Muscle of arm (tissue), 1 donor: ENCODE measurements at regions not wholly inside any gene's neighbourhood (a gene's known extent, or its start where the extent isn't known, plus 50 kb on each side); places are given as distances from the start of the nearest gene placed in this dataset.
A peak's percentile ranks its signal among the peaks of the same experiment; 100 is the strongest.

ENCODE experiments used
- DNase-seq: peaks from one replicate; pipeline ENCODE4 v3.0.0-alpha.2; 2013

DNA sequence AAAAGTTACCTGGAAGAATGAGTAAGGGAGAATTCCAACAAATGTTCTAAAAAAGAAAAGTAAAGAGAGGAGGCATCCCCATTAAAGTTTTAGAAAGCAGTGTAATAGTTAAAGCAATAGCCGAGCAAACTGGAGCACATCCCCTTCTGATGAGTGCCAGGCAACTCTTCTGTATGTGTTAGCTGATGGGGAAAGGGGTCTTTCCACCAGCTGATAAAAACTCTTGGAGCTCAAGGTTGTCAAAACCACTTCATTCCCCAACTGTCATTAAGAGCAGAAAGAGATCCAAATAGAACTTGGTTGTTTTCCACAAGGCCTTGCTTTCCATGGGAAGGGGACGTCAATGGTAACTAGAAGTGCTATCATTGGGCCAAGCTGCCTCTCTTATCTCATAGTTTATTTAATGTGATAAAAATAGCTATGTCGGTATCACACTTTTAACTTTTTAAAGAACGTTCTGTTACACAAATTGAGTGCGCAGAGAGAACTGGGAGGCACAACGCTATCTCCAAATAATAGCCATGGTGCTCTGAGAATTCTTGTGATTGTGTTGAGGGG lies 116.9 kb downstream of the POLR2M start:
- no peak for DNase-seq

DNA sequence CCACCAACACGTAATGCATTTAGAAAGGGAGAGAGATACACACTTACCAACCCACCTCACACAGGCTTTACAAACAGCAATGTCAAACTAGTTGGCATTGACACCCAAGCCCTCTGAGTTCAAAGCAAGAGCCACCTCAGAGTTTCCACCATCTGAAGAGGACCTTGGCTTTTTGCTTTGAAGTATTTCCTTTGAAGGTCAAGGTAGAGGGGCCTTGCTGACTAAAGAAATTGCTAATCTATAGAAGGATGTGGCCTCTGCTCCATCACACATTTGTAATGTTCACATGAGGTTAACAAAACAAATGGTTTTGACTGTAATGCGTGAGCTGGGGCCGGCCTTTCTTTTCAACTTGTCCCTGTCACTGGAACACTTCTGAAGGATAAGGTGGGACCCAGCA lies 117.7 kb downstream of the POLR2M start:
- DNase-seq: no peak

DNA sequence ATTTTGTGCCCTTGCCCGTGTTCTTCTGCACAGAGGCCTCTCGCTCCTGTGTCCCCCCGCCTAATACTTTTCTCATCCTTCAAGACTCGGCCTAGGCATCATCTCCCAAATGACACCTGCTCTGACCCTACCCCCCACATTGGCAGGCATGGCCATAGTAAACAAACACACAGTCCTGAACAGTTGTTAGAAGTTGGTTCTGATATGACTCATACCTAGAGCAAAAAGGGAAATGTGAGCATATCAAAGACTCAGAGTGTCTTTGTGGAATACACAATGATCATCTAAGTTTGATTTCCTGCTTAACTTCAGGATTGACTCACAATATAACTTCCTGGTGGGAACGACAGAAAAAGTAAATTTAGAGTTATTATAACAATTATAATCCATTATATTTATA lies 120.5 kb downstream of the POLR2M start:
- no peak for DNase-seq

DNA sequence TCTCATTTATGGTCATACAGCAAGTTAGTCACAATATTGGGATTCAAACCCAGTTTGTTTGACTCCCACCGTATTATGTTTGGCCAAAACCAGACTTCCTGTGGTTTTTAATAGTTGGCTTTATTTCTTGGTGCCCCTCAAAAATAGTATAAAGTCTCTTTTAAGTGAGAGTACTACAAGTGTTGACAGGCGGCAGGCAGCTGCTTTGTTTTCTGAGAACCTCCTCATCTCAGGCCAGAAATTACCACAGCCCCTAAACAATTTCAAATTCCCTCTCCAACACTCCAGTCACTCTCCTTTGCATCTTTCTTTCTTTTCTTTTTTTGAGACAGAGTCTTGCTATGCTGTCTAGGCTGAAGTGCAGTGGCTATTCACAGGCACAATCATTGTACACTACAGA lies 121.5 kb downstream of the POLR2M start:
- no peak for DNase-seq

DNA sequence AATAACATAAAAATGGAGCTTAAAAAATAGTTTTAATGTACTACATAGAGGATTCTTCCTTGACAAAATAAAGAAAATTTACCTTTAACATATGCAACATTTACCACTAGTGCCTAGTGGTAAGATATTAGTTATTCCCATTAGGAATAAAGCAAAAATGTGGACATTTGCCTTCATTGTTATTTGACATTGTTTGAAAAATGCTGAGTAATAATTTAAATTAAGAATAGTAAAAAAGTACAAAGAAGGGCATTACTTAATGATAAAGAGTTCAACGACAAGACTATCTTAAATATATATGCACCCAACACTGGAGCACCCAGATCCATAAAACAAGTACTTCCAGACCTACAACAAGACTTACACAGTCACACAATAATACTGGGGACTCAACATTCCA lies 125.7 kb downstream of the POLR2M start:
- no peak for DNase-seq

DNA sequence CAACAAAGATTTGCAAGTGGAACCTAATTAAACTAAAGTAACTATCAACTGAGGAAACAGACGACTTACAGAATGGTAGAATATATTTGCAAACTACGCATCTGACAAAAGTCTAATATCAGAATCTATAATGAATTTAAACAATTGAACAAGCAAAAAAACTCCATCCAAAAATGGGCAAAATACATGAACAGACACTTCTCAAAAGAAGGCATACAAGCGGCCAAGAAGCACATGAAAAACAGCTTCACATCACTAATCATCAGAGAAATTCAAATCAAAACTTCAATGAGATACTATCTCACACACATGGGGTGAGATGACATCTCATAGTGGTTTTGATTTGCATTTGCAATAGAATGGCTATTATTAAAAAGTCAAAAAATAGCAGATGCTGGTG lies 128.6 kb downstream of the POLR2M start:
- DNase-seq: no peak

DNA sequence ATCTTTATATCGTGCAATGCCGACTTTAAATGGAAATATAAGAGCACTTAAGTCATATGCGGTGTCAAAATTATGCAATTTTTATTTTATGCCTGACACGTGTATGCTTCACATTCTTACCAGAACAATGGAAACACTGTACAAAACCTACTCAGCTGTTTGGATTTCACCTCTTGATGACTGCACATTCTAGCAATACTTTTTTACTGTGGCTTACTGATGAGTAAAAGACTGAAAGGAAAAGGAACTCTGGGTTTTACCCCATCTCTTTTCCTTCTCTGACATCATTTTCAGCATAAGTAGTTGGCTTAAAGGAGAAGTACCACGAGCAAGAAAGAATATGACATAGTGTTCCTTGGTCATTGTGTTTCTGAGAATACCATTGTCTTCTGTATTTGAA lies 142.8 kb downstream of the POLR2M start:
- DNase-seq: no peak

DNA sequence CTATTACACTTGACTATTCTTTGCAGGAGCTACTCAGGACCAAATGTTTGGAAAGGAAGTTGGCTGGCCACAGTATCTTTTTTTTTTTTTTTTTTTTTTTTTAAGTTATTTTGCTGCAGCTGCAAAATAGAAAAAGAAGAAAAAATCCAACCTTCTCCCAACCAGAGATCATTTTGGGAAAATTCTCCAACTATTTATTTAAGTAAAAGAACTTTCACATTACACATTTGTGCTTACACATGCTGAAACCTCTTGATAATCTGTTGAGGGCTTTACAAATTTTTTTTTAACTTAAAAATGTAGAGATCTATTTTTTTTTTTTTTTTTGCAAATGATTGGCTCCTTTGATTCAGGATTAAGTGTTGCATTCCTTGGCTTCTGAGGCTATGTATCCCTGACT lies 148.0 kb downstream of the POLR2M start:
- peak; percentile 38 for DNase-seq

DNA sequence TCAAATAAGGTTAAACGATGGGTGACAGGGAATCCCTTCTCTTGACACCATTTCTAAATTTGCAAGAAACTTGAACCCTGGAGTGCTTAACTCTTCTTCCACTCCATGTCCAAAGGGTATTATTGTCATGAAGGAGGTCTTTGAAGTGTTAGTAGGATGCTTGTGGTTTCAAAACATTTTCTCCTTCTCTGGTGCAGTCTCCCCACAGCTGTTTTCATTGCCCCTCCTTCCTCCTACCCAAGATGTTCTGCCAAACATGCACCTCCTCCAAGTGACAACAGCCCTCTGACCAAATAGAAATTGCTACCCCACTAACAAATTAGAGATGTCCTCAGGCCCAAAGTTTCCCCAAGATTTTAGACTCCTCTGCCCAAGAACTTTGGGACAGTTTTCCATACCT lies 151.4 kb downstream of the POLR2M start:
- DNase-seq: no peak

DNA sequence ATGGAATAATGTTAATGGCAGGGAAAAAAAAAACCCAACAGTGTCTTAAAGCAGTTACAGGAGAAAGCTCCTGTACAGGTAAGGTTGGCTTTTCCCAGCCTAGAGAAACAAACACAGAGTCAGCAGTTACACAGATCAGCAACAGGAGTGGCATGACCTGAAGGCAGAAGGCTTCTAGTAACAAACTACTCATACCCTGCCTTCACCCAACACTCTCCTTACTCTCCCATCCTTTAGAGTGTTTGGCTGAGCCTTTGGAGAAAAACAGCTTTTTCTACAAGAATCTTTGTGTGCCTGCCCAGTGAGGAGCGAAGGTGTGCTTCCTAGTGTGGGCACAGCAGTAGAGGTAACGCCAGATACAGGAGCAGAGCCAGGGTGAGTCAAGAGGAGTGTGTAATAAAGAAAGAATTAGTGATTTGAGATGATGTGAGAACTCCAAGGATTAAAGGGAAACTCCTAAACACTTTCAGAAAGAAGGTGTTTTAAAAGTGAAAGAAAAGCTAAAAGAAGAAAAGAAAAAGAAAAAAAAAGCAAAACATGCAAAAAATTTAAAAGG lies 152.7 kb downstream of the POLR2M start:
- no peak for DNase-seq

DNA sequence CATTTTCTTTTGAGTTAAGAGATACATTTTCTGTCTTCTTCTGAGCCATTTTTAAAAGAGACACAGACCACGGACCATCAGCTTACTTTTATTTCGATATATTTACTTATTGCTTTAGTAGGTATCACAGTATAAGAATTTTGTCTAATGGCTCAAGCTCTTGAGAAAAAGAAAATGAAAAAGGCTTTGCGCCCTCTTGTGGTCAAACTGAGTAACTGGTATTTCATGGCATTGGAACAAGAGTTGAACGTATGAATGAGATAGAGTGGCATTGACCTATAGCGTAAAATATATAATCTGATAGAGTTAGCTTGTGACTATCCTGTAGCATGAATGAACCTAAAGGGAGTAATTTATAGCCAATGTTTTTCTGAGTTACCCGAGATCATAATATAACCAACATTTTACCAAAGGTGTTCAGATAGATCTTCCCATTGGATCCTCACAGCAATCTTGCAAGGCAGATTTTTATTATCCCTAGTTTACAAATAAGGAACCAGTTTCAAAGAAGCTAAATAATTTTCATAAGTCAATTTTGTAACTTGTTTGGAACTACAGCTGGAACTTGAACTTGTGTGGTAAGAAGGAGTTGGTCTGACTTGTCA lies 154.6 kb downstream of the POLR2M start:
- DNase-seq: peak; percentile 65

DNA sequence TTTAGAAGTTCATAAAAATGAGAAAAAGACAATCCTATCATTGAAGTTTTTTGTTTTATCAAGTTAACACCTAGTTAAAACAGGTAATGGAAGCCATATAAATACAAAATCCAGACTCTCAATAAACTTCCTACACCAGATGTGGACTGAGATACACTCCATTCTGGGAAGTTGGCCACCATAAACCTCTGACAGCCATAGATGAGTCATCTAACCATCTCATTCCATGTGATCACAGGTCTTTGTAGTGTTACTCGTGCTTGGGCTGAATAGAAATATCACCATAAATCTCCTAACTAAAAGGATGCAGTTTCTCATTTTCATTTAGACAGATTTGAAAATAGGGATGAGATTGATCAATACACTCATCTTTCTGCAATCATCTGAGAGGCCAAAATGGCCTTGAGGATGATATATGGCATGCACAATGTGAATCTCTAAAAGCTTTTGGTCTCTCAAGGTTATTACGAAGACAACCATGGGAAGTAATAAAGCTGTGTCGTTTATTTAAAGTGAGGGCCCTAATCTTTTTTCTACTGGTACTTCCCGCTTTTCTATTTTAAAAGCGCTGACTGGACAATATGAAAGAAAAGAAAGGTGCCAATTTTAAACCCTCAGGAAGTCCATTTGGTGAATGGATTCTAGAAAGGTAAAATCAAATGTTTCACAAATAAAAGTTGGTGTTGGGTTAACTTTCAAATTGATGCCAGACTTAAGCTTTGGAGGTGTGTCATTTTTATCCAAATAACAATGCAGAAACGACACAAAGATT lies 155.5 kb downstream of the POLR2M start:
- no peak for DNase-seq

DNA sequence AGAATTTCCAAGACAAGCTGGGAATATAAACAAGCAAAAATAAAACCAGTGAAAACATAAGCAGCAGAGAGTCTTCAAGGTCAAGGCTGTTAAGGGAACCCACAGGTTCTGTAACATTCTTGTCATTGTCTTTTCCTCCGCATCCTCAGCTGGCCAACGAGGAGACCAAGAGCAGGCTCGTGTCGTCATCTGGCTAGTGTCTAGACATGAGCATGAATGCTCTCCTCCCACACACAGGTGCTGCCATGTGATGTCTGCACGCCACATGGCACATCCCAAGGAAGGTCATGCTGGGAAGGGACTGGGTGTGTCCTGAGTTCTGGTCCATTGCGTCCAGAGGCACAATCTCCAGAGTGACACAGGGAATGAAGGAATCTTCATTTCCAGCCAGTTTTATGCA lies 156.2 kb downstream of the POLR2M start:
- no peak for DNase-seq

DNA sequence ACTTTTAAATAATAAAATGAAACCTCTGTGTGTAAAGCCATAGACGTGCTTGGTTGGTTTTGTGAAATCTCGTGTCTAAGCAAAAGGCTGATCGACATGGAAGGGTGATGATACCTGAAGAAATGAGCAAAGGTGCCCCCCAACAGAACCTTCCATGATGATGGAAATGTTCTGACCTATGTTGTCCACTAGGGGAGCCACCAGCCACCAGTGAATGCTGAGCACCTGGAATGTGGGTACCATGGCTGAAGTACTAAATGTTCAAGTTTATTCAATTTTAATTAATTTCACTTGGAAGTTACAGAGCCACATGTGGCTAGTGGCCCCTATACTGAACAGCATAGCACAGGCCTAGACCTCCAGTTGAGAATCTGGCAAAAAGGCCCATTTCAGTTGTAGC lies 158.8 kb downstream of the POLR2M start:
- no peak for DNase-seq

DNA sequence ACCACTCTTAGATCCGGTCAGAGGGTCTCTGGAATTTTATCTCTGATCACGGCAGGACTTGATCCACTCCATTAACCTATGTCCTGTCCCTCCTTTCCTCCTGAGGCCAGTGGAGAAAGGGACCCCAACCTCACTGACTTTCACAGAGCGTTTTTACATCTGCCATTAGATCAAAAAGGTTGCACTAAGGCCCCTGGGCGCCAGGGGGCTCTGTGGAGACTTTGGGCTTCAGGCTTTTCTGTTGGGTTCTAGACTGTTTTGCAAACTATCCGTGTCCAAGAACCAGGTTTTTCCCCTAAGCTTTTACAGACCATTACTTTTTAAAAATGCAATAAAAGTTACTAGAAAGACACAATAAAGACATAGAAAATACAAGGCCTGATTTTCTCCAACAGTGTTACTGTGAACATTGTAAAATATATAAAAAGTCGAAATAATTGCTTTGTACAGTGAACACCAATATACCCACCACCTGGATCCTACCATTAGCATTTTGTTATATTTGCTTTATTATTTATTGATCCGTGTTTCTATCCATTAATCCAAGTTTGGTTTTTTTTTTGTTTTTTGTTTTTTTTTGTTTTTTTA lies 159.7 kb downstream of the POLR2M start:
- DNase-seq: no peak

DNA sequence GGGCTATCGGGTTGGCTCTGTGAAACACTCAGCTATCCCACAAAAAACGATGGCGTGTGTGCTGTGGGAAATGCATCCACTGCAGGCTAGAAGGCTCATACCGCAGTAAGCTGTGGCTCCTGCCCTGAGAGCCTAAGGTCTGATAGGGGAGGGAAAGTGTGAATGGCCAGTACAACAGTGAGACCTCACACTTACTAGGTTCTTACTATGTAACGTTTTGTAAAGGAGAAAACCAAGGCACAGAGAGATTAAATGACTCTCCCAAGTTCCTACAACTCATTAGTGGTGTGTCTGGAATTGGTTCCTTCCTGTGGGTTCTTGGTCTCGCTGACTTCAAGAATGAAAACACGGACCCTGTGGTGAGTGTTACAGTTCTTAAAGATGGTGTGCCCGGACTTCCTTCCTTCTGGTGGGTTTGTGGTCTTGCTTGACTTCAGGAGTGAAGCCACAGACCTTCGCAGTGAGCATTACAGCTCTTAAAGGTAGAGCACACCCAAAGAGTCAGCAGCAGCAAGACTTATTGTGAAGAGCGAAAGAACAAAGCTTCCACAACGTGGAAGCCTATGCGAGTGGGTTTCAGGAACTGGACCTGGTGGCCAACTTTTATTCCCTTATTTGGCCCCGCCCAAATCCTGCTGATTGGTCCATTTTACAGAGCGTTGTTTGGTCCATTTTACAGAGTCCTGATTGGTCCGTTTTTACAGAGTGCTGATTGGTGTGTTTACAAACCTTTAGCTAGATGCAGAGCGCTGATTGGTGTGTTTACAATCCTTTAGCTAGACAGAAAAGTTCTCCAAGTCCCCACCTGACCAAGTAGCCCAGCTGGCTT lies 161.7 kb downstream of the POLR2M start:
- no peak for DNase-seq

DNA sequence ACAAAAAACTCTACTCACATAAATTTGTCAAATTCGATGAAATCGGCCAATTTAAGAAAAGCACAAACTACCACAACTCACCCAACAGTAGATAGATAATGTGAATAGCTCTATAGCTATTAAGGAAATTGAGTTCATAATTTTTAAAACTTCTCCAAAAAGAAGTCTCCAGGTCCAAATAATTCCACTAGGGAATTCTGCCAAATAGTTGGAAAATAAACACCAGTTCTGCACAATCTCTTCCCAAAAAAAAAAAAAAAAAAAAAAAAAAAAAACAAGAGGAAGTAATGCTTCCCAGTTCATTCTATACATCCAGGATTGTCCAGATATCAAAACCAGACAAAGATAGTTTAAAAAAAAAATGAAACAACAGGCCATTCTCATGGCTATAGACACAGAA lies 164.2 kb downstream of the POLR2M start:
- DNase-seq: no peak

DNA sequence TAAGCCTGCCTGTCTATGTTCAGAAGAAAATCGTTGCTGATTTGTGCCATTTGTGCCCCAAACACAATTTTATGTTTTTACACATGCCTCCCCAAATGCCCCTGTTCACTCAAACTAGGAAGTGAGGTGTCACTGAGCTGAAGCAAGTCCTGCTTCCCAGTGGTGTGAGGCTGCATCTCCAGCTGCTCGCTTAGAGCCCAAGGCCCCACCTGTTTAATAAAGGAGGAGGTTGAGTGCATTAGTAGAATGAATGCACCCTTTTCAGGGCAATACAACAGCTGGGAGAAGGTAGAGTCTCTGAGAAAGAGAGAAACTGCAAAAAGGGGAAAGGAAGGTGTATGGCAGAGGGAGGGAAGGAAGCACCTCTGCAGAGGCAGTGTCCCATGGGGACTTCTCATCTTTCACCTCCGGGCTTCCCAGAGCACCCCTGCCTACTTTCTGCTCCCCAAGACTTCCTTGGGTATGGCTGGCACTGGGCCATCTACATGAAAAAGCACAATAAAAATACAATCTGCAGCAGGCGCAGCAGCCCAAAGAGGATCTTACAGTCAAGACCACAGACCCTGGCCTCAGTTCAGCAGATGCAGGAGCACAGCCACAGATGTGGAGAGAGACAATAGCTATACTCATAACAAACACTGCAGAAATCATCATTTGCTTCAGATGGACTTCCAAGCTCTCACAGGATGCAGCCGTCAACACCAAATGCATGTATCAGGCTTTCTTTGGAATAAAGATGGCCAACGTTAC lies 165.9 kb downstream of the POLR2M start:
- no peak for DNase-seq

DNA sequence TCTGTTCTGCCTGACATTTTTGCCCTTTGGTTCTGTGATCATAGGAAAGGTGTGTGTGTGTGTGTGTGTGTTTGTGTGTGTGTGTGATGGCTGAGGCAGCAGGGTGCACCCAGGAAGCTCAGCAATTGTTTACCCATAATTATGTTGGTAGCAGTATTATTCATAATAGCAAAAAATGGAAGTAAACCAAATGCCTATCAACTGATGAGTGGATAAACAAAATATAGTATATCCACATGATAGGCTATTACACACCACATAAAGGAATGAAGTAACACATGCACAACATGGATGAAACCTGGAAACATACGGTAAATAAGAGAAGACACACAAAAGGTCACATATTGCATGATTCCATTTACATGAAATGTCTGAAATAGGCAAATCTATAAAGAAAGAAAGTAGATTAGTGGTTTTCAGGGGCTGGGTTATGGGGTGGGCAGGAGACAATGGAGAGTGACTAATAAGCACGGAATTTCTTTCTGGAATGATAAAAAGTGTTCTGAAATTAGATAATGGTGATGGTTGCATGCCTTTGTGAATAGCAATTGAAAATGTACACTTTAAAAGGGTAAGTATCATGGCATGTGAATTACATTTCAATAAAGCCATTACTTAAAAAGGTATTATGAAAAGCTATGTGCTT lies 167.2 kb downstream of the POLR2M start:
- no peak for DNase-seq

DNA sequence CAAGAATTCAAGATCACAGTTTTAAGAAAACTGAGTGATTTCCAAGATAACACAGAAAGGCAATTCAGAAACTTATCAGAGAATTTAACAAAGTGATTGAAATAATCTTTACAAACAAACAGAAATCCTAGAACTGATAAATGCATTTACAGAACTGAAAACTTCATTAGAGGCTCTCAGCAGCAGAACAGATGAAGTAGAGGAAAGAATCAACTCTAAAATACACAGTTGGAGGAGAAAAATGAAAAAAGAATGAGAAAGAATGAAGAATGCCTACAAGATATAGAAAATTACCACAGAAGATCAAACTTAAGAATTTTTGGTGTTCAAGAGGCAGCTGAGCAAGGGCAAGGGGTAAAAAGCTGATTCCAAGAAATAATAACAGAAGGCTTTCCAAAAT lies 168.8 kb downstream of the POLR2M start:
- no peak for DNase-seq

DNA sequence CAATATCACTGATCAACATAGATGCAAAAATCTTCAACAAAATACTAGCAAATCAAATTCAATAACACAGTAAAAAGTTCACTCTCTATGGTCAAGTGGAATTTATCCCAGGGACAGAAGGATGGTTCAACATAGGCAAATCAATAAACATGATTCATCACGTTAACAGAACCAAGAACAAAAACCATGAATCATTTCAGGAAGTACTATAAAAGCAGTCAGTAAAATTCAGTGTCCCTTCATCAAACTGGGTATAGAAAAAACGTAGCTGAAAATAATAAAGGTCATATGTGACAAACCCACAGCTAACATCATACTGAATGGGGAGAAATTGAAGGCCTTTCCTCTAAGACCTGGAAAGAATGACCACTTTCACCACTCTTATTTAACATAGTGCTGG lies 172.1 kb downstream of the POLR2M start:
- DNase-seq: no peak
